ENCODE measurements at regions not wholly inside any gene's neighbourhood (a gene's known extent, or its start where the extent isn't known, plus 50 kb on each side); places are given as distances from the start of the nearest gene placed in this dataset.
"Not testable (repeated sequence)": the region's sequence is repeated elsewhere in the genome, so short reads cannot be mapped to it uniquely, and the experiment has no call there.

DNA sequence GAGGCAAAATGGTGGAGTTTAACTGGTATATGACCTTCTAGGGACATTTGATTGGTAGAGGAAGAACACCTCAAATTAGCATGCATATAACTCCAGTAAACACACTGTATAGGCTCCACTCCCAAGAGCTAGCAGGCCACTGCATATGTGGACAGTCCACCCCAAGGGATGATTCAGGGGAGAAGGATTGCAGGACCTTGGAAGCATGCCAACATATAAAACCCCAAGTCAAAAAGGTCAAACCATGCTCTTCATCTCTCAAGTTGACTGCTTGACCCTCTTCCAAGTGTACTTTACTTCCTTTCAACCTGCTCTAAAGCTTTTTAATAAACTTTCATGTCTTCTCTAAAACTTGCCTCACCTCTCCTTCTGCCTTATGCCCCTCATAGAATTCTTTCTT is 459.9 kb upstream of the CCDC179 start:
- no peaks in the 10 kb centered on the region for H3K4me1 ChIP-seq (ENCODE audit: insufficient read depth, low read length)

GRCh38 chr11:23335586-23335985 is 475.3 kb upstream of the CCDC179 start:
- H3K36me3 Mint-ChIP-seq (ENCODE audit: low read depth); H3K27me3 ChIP-seq (ENCODE audit: control insufficient read depth in 1 of 2, insufficient read depth in 2 of 2, low read length in 2 of 2); H3K4me3 ChIP-seq (ENCODE audit: low read length); H3K4me1 Mint-ChIP-seq (ENCODE audit: low read depth); CTCF ChIA-PET; H3K4me1 ChIP-seq (ENCODE audit: insufficient read depth, low read length); ATAC-seq (ENCODE audit: poor library complexity); H3K36me3 ChIP-seq (ENCODE audit: insufficient read depth, low read length); H3K27ac ChIP-seq (ENCODE audit: low read depth in 1 of 2, low read length in 2 of 2); H3K27me3 Mint-ChIP-seq; DNase-seq; H3K4me3 Mint-ChIP-seq; H3K9me3 Mint-ChIP-seq; POLR2A ChIA-PET; H3K27ac Mint-ChIP-seq; intact Hi-C loops (cut with DNase I, micrococcal nuclease): not testable (repeated sequence)
- H3K9me3 ChIP-seq (ENCODE audit: control insufficient read depth in 1 of 2, insufficient read depth in 1 of 2, low read length in 2 of 2) = peaks cover 0 to 16% of the 10 kb centered on the region in 2 experiments

More for the DNA sequence above, 459.9 kb upstream of the CCDC179 start:
- intact Hi-C loops (cut with DNase I, micrococcal nuclease) = no loop called here
- Histone ChIP-seq H3K36me3 (ENCODE audit: insufficient read depth, low read length) (no peaks in the 10 kb centered on the region), H3K27ac (ENCODE audit: low read depth in 1 of 2, low read length in 2 of 2) (no peak overlapping the region), H3K4me3 (ENCODE audit: low read length) (no peak overlapping the region), H3K9me3 (ENCODE audit: control insufficient read depth in 1 of 2, insufficient read depth in 1 of 2, low read length in 2 of 2) (peaks cover 0 to 7% of the 10 kb centered on the region in 2 experiments), H3K27me3 (ENCODE audit: control insufficient read depth in 1 of 2, insufficient read depth in 2 of 2, low read length in 2 of 2) (no peaks in the 10 kb centered on the region)
- H3K36me3 Mint-ChIP-seq (ENCODE audit: low read depth) = no peaks in the 10 kb centered on the region
- H3K27ac Mint-ChIP-seq = no peak overlapping the region
- H3K4me3 Mint-ChIP-seq = no peak overlapping the region
- no peaks in the 10 kb centered on the region for H3K4me1 Mint-ChIP-seq (ENCODE audit: low read depth)
- CTCF ChIA-PET = no interaction called here
- TF ChIP-seq CTCF (IDR thresholded peaks at IDR 0.05) = no peak
- peaks cover 15% of the 10 kb centered on the region for H3K9me3 Mint-ChIP-seq
- POLR2A ChIA-PET = no interaction called here
- H3K27me3 Mint-ChIP-seq = no peaks in the 10 kb centered on the region
- no peak for ATAC-seq (ENCODE audit: poor library complexity)
- no peak for DNase-seq

GRCh38 chr11:23336961-23337360 is 476.7 kb upstream of the CCDC179 start:
- CTCF ChIA-PET = no interaction called here
- intact Hi-C loops (cut with DNase I, micrococcal nuclease) = no loop called here
- H3K27me3 Mint-ChIP-seq = no peaks in the 10 kb centered on the region
- H3K27ac Mint-ChIP-seq = no peak overlapping the region
- H3K4me3 ChIP-seq (ENCODE audit: low read length) = no peak overlapping the region
- no peaks in the 10 kb centered on the region for H3K36me3 Mint-ChIP-seq (ENCODE audit: low read depth)
- no peak for TF ChIP-seq CTCF (IDR thresholded peaks at IDR 0.05)
- no peak for DNase-seq
- peaks cover 0 to 12% of the 10 kb centered on the region in 2 experiments for H3K9me3 ChIP-seq (ENCODE audit: control insufficient read depth in 1 of 2, insufficient read depth in 1 of 2, low read length in 2 of 2)
- H3K36me3 ChIP-seq (ENCODE audit: insufficient read depth, low read length) = no peaks in the 10 kb centered on the region
- ATAC-seq (ENCODE audit: poor library complexity) = no peak
- H3K9me3 Mint-ChIP-seq = peaks cover 5% of the 10 kb centered on the region
- no peaks in the 10 kb centered on the region for H3K27me3 ChIP-seq (ENCODE audit: control insufficient read depth in 1 of 2, insufficient read depth in 2 of 2, low read length in 2 of 2)
- H3K4me3 Mint-ChIP-seq = no peak overlapping the region
- POLR2A ChIA-PET = no interaction called here
- no peak overlapping the region for H3K27ac ChIP-seq (ENCODE audit: low read depth in 1 of 2, low read length in 2 of 2)
- H3K4me1 ChIP-seq (ENCODE audit: insufficient read depth, low read length) = no peaks in the 10 kb centered on the region
- H3K4me1 Mint-ChIP-seq (ENCODE audit: low read depth) = no peaks in the 10 kb centered on the region

GRCh38 chr11:23353611-23354010 is 493.3 kb upstream of the CCDC179 start:
- ChIA-PET POLR2A (no interaction called here), CTCF (no interaction called here)
- TF ChIP-seq CTCF (IDR thresholded peaks at IDR 0.05) = no peak
- no peaks in the 10 kb centered on the region for H3K36me3 Mint-ChIP-seq (ENCODE audit: low read depth)
- intact Hi-C loops (cut with DNase I, micrococcal nuclease) = no loop called here
- DNase-seq = no peak
- Histone ChIP-seq H3K27ac (ENCODE audit: low read depth in 1 of 2, low read length in 2 of 2) (no peak overlapping the region), H3K4me3 (ENCODE audit: low read length) (no peak overlapping the region), H3K4me1 (ENCODE audit: insufficient read depth, low read length) (no peaks in the 10 kb centered on the region), H3K27me3 (ENCODE audit: control insufficient read depth in 1 of 2, insufficient read depth in 2 of 2, low read length in 2 of 2) (no peaks in the 10 kb centered on the region), H3K9me3 (ENCODE audit: control insufficient read depth in 1 of 2, insufficient read depth in 1 of 2, low read length in 2 of 2) (no peaks in the 10 kb centered on the region), H3K36me3 (ENCODE audit: insufficient read depth, low read length) (no peaks in the 10 kb centered on the region)
- H3K9me3 Mint-ChIP-seq = peaks cover 2% of the 10 kb centered on the region
- H3K4me1 Mint-ChIP-seq (ENCODE audit: low read depth) = no peaks in the 10 kb centered on the region
- H3K4me3 Mint-ChIP-seq = no peak overlapping the region
- ATAC-seq (ENCODE audit: poor library complexity) = no peak
- H3K27me3 Mint-ChIP-seq = no peaks in the 10 kb centered on the region
- H3K27ac Mint-ChIP-seq = no peak overlapping the region
